Smooth muscle cell (in vitro differentiated cells): ENCODE measurements at regions not wholly inside any gene's neighbourhood (a gene's known extent, or its start where the extent isn't known, plus 50 kb on each side); places are given as distances from the start of the nearest gene placed in this dataset.
A peak's percentile ranks its signal among the peaks of the same experiment; 100 is the strongest.

Experiments used
- DNase-seq: peaks from one replicate; lab custom pipeline; 2025; ENCODE audit not compliant: unreplicated experiment; lab: John Stamatoyannopoulos, UW
- H2AFZ ChIP-seq: fragments of 200-600 bp; sonication (generic); 2 replicates; pipeline ENCODE4 v1.6.0; 2016; ENCODE audit warnings: antibody characterized with exemption, low read depth, mild to moderate bottlenecking
- H3F3A ChIP-seq: fragments of 200-600 bp; sonication (generic); 2 replicates; pipeline ENCODE4 v1.6.0; 2017; ENCODE audit warnings: antibody characterized with exemption, low read depth
- H3K27ac ChIP-seq: fragments of 200-600 bp; sonication (generic); 2 replicates; pipeline ENCODE4 v1.5.1; 2016; ENCODE audit warnings: low read depth, mild to moderate bottlenecking
- H3K27me3 ChIP-seq: fragments of 200-600 bp; sonication (generic); 2 replicates; pipeline ENCODE4 v1.6.1; 2016; ENCODE audit warnings: low read depth, mild to moderate bottlenecking
- H3K36me3 ChIP-seq: fragments of 200-600 bp; sonication (generic); 2 replicates; pipeline ENCODE4 v1.5.1; 2016; ENCODE audit warnings: low read depth
- H3K4me1 ChIP-seq: fragments of 200-600 bp; sonication (generic); 2 replicates; pipeline ENCODE4 v1.5.1; 2016; ENCODE audit warnings: low read depth
- H3K4me2 ChIP-seq: fragments of 200-600 bp; sonication (generic); 2 replicates; pipeline ENCODE4 v1.6.0; 2016; ENCODE audit warnings: mild to moderate bottlenecking
- H3K4me3 ChIP-seq: fragments of 200-600 bp; sonication (generic); 2 replicates; pipeline ENCODE4 v1.5.1; 2016; ENCODE audit warnings: mild to moderate bottlenecking
- H3K79me2 ChIP-seq: fragments of 200-600 bp; sonication (generic); 2 replicates; pipeline ENCODE4 v1.6.0; 2016; ENCODE audit warnings: low read depth, mild to moderate bottlenecking
- H3K9ac ChIP-seq: fragments of 200-600 bp; sonication (generic); 2 replicates; pipeline ENCODE4 v1.6.0; 2016; ENCODE audit warnings: low read depth
- H3K9me3 ChIP-seq: fragments of 200-600 bp; sonication (generic); replicated peaks from 2 replicates; pipeline ENCODE4 v1.5.1; 2016; ENCODE audit warnings: low read depth
- H4K20me1 ChIP-seq: fragments of 200-600 bp; sonication (generic); 2 replicates; pipeline ENCODE4 v1.6.0; 2016; ENCODE audit warnings: low read depth
- CTCF ChIP-seq: fragments of 200-600 bp; sonication (generic); IDR thresholded peaks from 2 replicates; pipeline ENCODE4 v1.5.1; 2017; ENCODE audit warnings: borderline replicate concordance, mild to moderate bottlenecking, antibody characterized with exemption; ENCODE audit not compliant: insufficient read depth, poor library complexity, severe bottlenecking
- WGBS: methylation state at CpG from one replicate; pipeline ENCODE4 v1.1.7; 2016; ENCODE audit warnings: low lambda C conversion rate; 5-methylcytosine and 5-hydroxymethylcytosine counted together

DNA sequence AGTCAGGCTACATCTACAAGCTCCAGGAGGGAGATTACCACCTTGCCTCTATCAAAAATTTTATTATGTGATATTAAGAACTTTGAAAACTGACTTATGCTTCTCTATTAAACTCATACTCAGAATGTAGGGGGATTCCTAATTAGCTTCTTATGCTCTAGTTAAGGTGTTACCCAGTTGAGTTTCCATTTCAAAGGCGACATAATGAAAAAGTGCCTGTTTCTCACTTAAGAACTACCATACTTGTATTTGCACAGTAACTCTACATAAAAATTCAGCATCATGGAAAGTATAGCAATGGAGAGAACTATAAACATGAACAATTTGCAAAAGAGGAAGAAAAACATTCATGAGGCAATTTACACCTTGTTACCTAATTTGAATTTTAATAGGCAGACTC is 739.1 kb downstream of the ZPLD1 start:
- H2AFZ ChIP-seq, result no peak overlapping the region
- TF ChIP-seq CTCF, result no peak
- H3K9ac ChIP-seq, result no peak overlapping the region
- no peak overlapping the region for H3K27ac ChIP-seq
- H4K20me1 ChIP-seq, result no peaks in the 10 kb centered on the region
- no peaks in the 10 kb centered on the region for H3K9me3 ChIP-seq
- WGBS, result 97% methylated on average over 1 of the region's 1 CpG
- no peak overlapping the region for H3K4me3 ChIP-seq
- DNase-seq, result no peak
- no peaks in the 10 kb centered on the region for H3K4me1 ChIP-seq
- H3F3A ChIP-seq, result no peaks in the 10 kb centered on the region
- H3K79me2 ChIP-seq, result no peaks in the 10 kb centered on the region
- H3K27me3 ChIP-seq, result no peaks in the 10 kb centered on the region
- H3K36me3 ChIP-seq, result no peaks in the 10 kb centered on the region
- no peak overlapping the region for H3K4me2 ChIP-seq

GRCh38 chr3:103181160-103181559 is 746.3 kb downstream of the ZPLD1 start:
- Histone ChIP-seq H3K9ac (no peak overlapping the region), H3K27me3 (no peaks in the 10 kb centered on the region), H3K4me2 (no peak overlapping the region), H3K9me3 (no peaks in the 10 kb centered on the region), H3K36me3 (no peaks in the 10 kb centered on the region), H3F3A (no peaks in the 10 kb centered on the region), H3K79me2 (no peaks in the 10 kb centered on the region), H2AFZ (no peak overlapping the region), H3K27ac (no peak overlapping the region), H3K4me3 (no peak overlapping the region), H4K20me1 (no peaks in the 10 kb centered on the region), H3K4me1 (no peaks in the 10 kb centered on the region)
- no peak for DNase-seq
- TF ChIP-seq CTCF, result no peak

GRCh38 chr3:103184772-103185171 is 750.0 kb downstream of the ZPLD1 start:
- Histone ChIP-seq H3K36me3 (no peaks in the 10 kb centered on the region), H3F3A (no peaks in the 10 kb centered on the region), H3K9me3 (no peaks in the 10 kb centered on the region), H3K27ac (no peak overlapping the region), H4K20me1 (no peaks in the 10 kb centered on the region), H3K4me1 (no peaks in the 10 kb centered on the region), H3K4me3 (no peak overlapping the region), H3K27me3 (no peaks in the 10 kb centered on the region), H3K9ac (no peak overlapping the region), H2AFZ (no peak overlapping the region), H3K79me2 (no peaks in the 10 kb centered on the region), H3K4me2 (no peak overlapping the region)
- TF ChIP-seq CTCF, result no peak
- no peak for DNase-seq

DNA sequence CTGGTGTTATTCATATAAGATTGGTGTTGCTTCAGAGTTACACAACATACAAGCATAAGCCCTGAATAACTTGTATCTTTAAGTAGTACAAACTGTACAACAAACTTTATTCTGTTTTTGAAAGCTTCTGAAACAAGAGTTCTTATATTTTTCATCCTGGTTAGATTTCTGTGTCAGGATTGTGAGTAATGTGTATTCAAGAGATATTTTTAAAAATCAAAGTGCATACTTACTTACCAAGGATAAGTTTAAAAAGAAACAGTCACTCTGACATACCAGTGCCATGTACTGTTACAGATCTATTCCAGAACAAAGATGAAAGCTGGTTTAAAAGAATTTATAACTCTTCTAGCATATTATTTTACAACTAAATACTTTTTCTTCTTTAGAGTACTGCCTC is 755.1 kb downstream of the ZPLD1 start:
- no peak for DNase-seq
- Histone ChIP-seq H3K4me2 (peak overlapping the region; percentile 20), H3F3A (no peaks in the 10 kb centered on the region), H3K4me3 (no peak overlapping the region), H3K27me3 (no peaks in the 10 kb centered on the region), H3K27ac (no peak overlapping the region), H4K20me1 (no peaks in the 10 kb centered on the region), H2AFZ (peak overlapping the region; percentile 6), H3K36me3 (no peaks in the 10 kb centered on the region), H3K9ac (no peak overlapping the region), H3K9me3 (no peaks in the 10 kb centered on the region), H3K79me2 (no peaks in the 10 kb centered on the region), H3K4me1 (no peaks in the 10 kb centered on the region)
- no peak for TF ChIP-seq CTCF
